NT2/D1 (cell line): ENCODE measurements at regions not wholly inside any gene's neighbourhood (a gene's known extent, or its start where the extent isn't known, plus 50 kb on each side); places are given as distances from the start of the nearest gene placed in this dataset.

Experiments
- DNase-seq: peaks from one replicate; pipeline ENCODE4 v3.0.0-alpha.2; 2011; ENCODE audit warnings: low read depth, low spot score
- H3K27me3 ChIP-seq: 2 replicates; pipeline ENCODE4 v1.6.0; 2011; ENCODE audit warnings: mild to moderate bottlenecking; ENCODE audit not compliant: insufficient read length, insufficient read depth
- H3K36me3 ChIP-seq: 2 replicates; pipeline ENCODE4 v1.6.1; 2011; ENCODE audit warnings: mild to moderate bottlenecking, low read length, mixed read lengths; ENCODE audit not compliant: insufficient read depth, insufficient read length
- H3K4me1 ChIP-seq: 2 replicates; pipeline ENCODE4 v1.5.1; 2011; ENCODE audit not compliant: insufficient read depth, insufficient read length
- H3K4me3 ChIP-seq: 2 replicates; pipeline ENCODE4 v1.5.1; 2011; ENCODE audit warnings: low read depth; ENCODE audit not compliant: insufficient read length
- H3K9ac ChIP-seq: 2 replicates; pipeline ENCODE4 v1.6.0; 2011; ENCODE audit warnings: low read depth; ENCODE audit not compliant: insufficient read length
- H3K9me3 ChIP-seq: 2 replicates; pipeline ENCODE4 v1.5.1; 2011; ENCODE audit warnings: mild to moderate bottlenecking, low read length; ENCODE audit not compliant: insufficient read depth
- SUZ12 ChIP-seq: IDR thresholded peaks from 2 replicates; pipeline ENCODE4 v1.6.1; 2011; ENCODE audit not compliant: insufficient read length, insufficient read depth; ENCODE audit errors: extremely low read depth
- YY1 ChIP-seq: IDR thresholded peaks from 2 replicates; pipeline ENCODE4 v1.6.1; 2011; ENCODE audit not compliant: insufficient read length, insufficient read depth
- ZNF274 ChIP-seq: IDR thresholded peaks from 2 replicates; pipeline ENCODE4 v1.6.1; 2011; ENCODE audit warnings: mild to moderate bottlenecking, low read depth, low read length

GRCh38 chr3:194013928-194014327, 122.0 kb upstream of the HES1 start:
- no peak for DNase-seq

GRCh38 chr3:194014756-194015155, 121.2 kb upstream of the HES1 start:
- no peak overlapping the region for H3K9ac ChIP-seq
- TF ChIP-seq YY1 (no peak), SUZ12 (no peak), ZNF274 (no peak)
- H3K4me3 ChIP-seq: no peak overlapping the region
- no peaks in the 10 kb centered on the region for H3K4me1 ChIP-seq
- no peaks in the 10 kb centered on the region for H3K36me3 ChIP-seq
- DNase-seq: no peak
- no peaks in the 10 kb centered on the region for H3K27me3 ChIP-seq
- no peaks in the 10 kb centered on the region for H3K9me3 ChIP-seq

More at GRCh38 chr3:194013928-194014327, 122.0 kb upstream of the HES1 start:
- Histone ChIP-seq H3K27me3 (no peaks in the 10 kb centered on the region), H3K9me3 (no peaks in the 10 kb centered on the region), H3K4me1 (no peaks in the 10 kb centered on the region), H3K4me3 (no peak overlapping the region), H3K36me3 (no peaks in the 10 kb centered on the region), H3K9ac (no peak overlapping the region)
- TF ChIP-seq ZNF274 (no peak), YY1 (no peak), SUZ12 (no peak)

GRCh38 chr3:194019398-194020165, 116.4 kb upstream of the HES1 start:
- no peaks in the 10 kb centered on the region for H3K4me1 ChIP-seq
- H3K9ac ChIP-seq: no peak overlapping the region
- H3K9me3 ChIP-seq: no peaks in the 10 kb centered on the region
- H3K4me3 ChIP-seq: no peak overlapping the region
- no peak for DNase-seq
- no peaks in the 10 kb centered on the region for H3K27me3 ChIP-seq
- H3K36me3 ChIP-seq: no peaks in the 10 kb centered on the region
- no peak for TF ChIP-seq ZNF274
- TF ChIP-seq SUZ12: no peak
- TF ChIP-seq YY1: no peak

- Histone ChIP-seq H3K4me1 (no peaks in the 10 kb centered on the region), H3K9me3 (no peaks in the 10 kb centered on the region), H3K36me3 (no peaks in the 10 kb centered on the region), H3K9ac (no peak overlapping the region), H3K27me3 (no peaks in the 10 kb centered on the region), H3K4me3 (no peak overlapping the region)
- TF ChIP-seq ZNF274 (no peak), SUZ12 (no peak), YY1 (no peak)
- DNase-seq: no peak
Observed at GRCh38 chr3:194022052-194022451, 113.9 kb upstream of the HES1 start.

- Histone ChIP-seq H3K9me3 (no peaks in the 10 kb centered on the region), H3K36me3 (no peaks in the 10 kb centered on the region), H3K4me1 (no peaks in the 10 kb centered on the region), H3K27me3 (no peaks in the 10 kb centered on the region), H3K4me3 (no peak overlapping the region), H3K9ac (no peak overlapping the region)
- DNase-seq: no peak
- TF ChIP-seq YY1: no peak
- no peak for TF ChIP-seq ZNF274
- no peak for TF ChIP-seq SUZ12
Observed at GRCh38 chr3:194022816-194023215, 113.1 kb upstream of the HES1 start.

GRCh38 chr3:194023501-194024280, 112.3 kb upstream of the HES1 start:
- no peaks in the 10 kb centered on the region for H3K4me1 ChIP-seq
- H3K36me3 ChIP-seq: no peaks in the 10 kb centered on the region
- H3K9me3 ChIP-seq: peaks cover 4% of the 10 kb centered on the region; the same call in 1 of the 2 replicates
- no peaks in the 10 kb centered on the region for H3K27me3 ChIP-seq
- no peak for DNase-seq
- TF ChIP-seq SUZ12 (no peak), YY1 (no peak), ZNF274 (no peak)
- no peak overlapping the region for H3K9ac ChIP-seq
- no peak overlapping the region for H3K4me3 ChIP-seq

GRCh38 chr3:194025119-194025518, 110.8 kb upstream of the HES1 start:
- no peaks in the 10 kb centered on the region for H3K36me3 ChIP-seq
- peaks cover 6% of the 10 kb centered on the region for H3K27me3 ChIP-seq
- no peak for TF ChIP-seq SUZ12
- no peak for TF ChIP-seq ZNF274
- no peak for TF ChIP-seq YY1
- no peaks in the 10 kb centered on the region for H3K4me1 ChIP-seq
- H3K9me3 ChIP-seq: peaks cover 5% of the 10 kb centered on the region; the same call in 1 of the 2 replicates
- H3K9ac ChIP-seq: no peak overlapping the region
- no peak for DNase-seq
- no peak overlapping the region for H3K4me3 ChIP-seq
